HG03196 (cell line): ENCODE measurements at regions not wholly inside any gene's neighbourhood (a gene's known extent, or its start where the extent isn't known, plus 50 kb on each side); places are given as distances from the start of the nearest gene placed in this dataset.
A peak's percentile ranks its signal among the peaks of the same experiment; 100 is the strongest.

Experiments
- ATAC-seq: cut with Tn5 transposase; IDR thresholded peaks from one replicate; pipeline ENCODE4 v1.9.1; 2021; ENCODE audit not compliant: unreplicated experiment

DNA sequence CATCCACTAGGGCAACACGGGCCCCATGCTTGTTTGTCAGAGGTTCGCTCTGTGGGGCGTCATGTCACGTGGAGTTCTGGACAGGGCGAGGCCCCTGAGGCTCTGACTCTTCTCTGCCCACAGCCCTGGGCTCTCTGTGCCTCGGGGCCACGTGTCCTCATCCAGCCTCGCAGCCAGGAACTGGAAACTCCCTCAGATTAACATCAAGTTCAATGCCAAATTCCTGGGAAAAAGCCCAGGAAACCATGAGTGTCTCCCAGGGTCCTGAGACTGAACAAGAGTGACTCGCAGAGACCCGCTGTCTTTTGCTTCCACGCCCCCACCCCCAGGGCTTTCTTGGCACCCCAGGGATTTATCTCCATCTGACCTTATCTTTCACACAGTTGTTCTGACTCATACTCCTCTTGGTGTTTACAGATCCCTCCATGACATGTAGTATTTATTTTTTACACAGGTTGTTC lies 174.0 kb upstream of the PIEZO2 start:
- ATAC-seq = peak; percentile 35

DNA sequence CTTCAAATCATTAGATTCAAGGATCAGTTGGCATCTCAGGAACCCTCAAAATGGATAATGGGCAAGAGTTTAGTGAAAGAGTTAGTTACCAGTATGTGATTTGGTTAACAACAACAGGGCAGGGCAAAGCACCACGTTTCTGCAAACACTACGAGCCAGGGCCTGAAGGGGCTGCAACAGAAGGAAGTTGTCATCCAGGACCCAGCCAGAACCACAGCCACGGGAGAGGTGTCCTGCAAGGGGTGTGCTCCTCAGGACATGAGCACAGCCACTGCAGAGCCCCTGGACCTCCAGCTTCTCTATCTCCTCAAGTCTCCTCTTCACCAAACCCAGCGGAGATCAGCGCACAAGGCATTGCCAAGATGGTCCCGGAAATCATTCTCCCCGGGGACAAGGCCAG lies 173.3 kb upstream of the PIEZO2 start:
- no peak for ATAC-seq

- ATAC-seq = no peak
Observed at GRCh38 chr18:11322006-11322405, 172.6 kb upstream of the PIEZO2 start.

GRCh38 chr18:11320986-11321385 lies 171.6 kb upstream of the PIEZO2 start:
- no peak for ATAC-seq

DNA sequence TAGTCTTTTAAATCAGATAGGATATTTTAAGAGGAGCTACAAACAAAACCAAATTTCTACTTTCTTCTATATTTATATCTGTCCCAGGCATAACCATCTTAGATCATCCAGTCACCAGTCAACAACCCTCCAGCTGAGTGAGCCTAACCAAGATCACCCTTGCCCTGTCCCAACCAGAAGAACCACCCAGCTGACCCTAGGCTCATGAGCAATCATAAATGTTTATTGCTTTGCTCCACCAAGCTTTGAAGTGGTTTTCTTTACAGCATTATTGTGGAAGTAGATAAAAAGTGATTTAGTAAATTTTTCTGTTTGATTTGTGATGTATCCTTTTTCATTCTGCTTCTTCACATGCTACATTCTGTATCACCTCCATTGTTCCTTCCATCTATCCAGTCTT lies 167.2 kb upstream of the PIEZO2 start:
- ATAC-seq = no peak

DNA sequence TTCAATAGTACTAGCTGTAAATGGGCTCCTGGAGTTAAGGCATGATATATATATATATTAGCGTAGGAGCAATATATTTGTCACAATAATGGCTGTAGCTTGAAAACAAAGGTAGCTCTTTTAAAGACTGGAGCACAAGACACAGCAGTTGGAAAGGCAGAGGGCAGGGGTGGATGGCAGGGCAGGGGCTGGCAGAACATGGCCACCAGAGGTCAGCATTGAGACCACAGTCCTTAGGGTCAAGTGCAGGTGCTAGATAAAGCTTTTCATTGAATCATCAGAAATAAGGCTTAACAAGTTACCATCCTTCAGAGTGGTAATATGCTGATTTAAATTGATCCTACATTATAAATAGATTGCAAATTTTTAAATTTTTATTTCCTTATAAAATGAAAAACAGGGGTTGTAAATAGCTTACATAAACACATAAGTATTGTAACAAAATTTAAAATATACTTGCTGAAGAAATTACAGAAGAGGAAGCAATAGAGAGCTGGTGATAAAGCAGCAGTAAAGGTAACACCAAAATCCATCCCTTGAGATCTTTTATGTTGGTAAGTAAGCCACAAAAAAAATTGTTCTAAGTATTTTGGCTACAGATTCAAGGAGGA lies 161.2 kb upstream of the PIEZO2 start:
- ATAC-seq = peak; percentile 51

- no peak for ATAC-seq
Observed at GRCh38 chr18:11309172-11309571, 159.8 kb upstream of the PIEZO2 start.

DNA sequence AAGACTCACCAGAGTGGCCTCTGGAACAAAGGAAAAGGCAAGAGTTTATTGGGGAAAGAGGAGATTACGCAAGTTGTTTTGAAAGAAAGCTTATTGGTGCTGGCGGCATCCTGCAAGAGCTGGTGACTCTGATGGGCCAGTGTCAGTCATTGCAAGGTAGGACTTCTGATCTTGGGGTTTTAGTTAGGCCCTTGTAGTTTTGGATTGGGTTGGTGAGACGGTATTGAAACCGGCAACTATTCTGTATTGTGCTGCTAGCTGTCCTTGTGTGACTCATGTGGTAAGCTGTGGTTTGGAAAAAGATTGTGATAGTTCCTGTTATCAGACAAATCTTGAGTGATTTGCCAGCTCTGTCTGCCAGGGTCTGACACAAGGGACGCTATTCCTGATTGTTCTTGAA lies 159.1 kb upstream of the PIEZO2 start:
- no peak for ATAC-seq

GRCh38 chr18:11307716-11308115 lies 158.3 kb upstream of the PIEZO2 start:
- ATAC-seq = no peak

DNA sequence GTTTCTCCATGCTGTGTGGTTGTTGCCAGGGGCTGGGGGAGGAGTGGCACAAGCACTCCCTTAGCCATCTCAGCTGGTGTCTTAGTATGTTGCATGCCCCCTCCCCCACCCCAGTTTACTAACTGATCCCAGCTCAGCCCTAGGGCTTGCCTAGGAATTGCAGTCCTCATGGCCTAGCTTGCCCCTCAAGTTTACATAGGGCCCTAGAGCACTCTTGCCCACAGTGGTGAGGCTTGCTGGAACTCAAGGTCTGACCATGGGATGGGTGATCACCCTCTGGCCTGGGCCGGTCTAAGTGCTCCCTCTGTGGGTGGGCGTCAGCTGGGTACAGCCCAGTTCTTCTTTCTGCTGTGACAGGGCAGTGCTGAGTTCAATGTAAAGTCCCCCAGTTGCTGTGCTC lies 156.1 kb upstream of the PIEZO2 start:
- no peak for ATAC-seq

GRCh38 chr18:11304928-11305327 lies 155.6 kb upstream of the PIEZO2 start:
- no peak for ATAC-seq

GRCh38 chr18:11296946-11297345 lies 147.6 kb upstream of the PIEZO2 start:
- no peak for ATAC-seq

GRCh38 chr18:11293794-11294193 lies 144.4 kb upstream of the PIEZO2 start:
- no peak for ATAC-seq

DNA sequence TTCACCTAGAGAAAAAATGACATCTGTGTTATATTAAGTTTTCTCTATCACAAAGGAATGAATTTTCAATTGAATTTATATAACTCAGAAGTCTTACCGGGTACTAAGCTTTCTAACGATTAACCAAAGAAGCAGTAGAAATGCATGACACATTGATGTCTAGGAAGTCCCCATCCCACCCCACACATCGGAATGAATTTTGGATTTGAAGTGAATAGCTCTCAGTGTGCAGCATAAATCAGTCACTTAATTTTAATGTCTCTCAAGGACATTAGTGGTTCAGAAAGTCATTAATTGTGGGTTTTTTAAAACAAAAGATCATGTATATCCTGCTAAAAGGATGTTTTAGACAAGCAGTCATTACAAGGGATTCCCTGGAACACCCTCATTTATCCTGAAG lies 141.4 kb upstream of the PIEZO2 start:
- ATAC-seq = no peak

DNA sequence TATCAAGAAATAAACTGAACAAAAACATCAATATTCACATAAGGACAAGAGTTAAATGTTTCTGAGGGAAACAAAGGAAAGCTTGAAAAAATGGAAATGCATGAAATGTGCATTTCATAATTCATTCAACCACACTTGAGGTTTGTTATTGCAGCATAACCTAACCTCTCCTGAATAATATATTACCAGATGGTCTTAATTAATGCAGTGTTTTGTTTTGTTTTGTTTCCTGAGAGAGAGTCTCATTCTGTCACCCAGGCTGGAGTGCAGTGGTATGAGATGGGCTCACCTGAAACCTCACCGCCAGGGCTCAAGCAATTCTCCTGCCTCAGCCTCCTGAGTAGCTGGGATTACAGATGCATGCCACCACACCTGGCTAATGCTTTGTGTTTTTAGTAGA lies 139.9 kb upstream of the PIEZO2 start:
- ATAC-seq = no peak

GRCh38 chr18:11288401-11288800 lies 139.0 kb upstream of the PIEZO2 start:
- ATAC-seq = no peak

DNA sequence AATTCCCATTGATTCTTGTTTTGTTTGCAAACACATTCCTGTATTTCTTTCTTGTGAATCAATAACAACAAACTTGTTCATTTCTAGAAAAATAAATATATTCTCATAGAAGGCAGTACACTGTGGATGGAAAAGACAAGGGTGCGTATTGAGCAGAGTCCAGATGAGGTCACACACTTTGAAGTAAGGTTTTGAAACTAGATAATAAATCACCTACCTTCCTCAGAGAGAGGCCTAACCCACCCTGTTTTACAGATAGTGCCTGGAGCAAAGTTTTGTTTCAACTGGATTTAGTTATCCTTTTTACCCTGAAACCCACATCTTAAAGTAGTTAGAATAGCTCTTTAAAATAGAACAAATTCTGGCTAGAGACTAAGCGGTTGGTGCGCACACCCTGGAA lies 137.1 kb upstream of the PIEZO2 start:
- no peak for ATAC-seq

GRCh38 chr18:11284811-11285210 lies 135.4 kb upstream of the PIEZO2 start:
- no peak for ATAC-seq

- no peak for ATAC-seq
Observed at GRCh38 chr18:11284349-11284748, 135.0 kb upstream of the PIEZO2 start.

GRCh38 chr18:11283479-11284161 lies 134.3 kb upstream of the PIEZO2 start:
- ATAC-seq = no peak

GRCh38 chr18:11279461-11279860 lies 130.1 kb upstream of the PIEZO2 start:
- no peak for ATAC-seq

- no peak for ATAC-seq
Observed at GRCh38 chr18:11276678-11277077, 127.3 kb upstream of the PIEZO2 start.
